SK-N-SH (cell line): ENCODE measurements at regions not wholly inside any gene's neighbourhood (a gene's known extent, or its start where the extent isn't known, plus 50 kb on each side); places are given as distances from the start of the nearest gene placed in this dataset.

Source experiments
- EP300 ChIP-seq, 2 experiments: IDR thresholded peaks; 2 replicates each; pipeline versions ENCODE4 v1.4.0 to v1.6.1; 2012; ENCODE audit warnings: borderline replicate concordance in 1 of 2, low read depth in 1 of 2, low read length in 1 of 2
- EZH2phosphoT487 ChIP-seq: fragments of 200-600 bp; sonication (generic); IDR thresholded peaks from 2 replicates; pipeline ENCODE4 v1.6.1; 2017; ENCODE audit warnings: low read depth, mixed run types, mild to moderate bottlenecking, antibody characterized with exemption, moderate library complexity, borderline replicate concordance
- FOXJ3 ChIP-seq: sonication (generic); formaldehyde crosslinking; IDR thresholded peaks from 2 replicates; pipeline ENCODE4 v1.5.1; 2020; ENCODE audit warnings: mild to moderate bottlenecking, missing genetic modification reagents
- SIN3A ChIP-seq: IDR thresholded peaks from 2 replicates; pipeline ENCODE4 v1.6.1; 2012; ENCODE audit warnings: low read depth, mild to moderate bottlenecking, low read length, moderate library complexity, borderline replicate concordance
- SMC3 ChIP-seq: IDR thresholded peaks from 2 replicates; pipeline ENCODE4 v1.6.1; 2012; ENCODE audit warnings: low read depth, low read length, improper control_type of control experiment
- TAF1 ChIP-seq: IDR thresholded peaks from 2 replicates; pipeline ENCODE4 v1.6.1; 2012; ENCODE audit warnings: low read depth, mild to moderate bottlenecking, low read length, moderate library complexity, borderline replicate concordance
- TF ChIP-seq, protein P1 (sequence below): fragments of 200-600 bp; sonication (generic); IDR thresholded peaks from 2 replicates; pipeline ENCODE4 v1.6.1; 2017; ENCODE audit warnings: antibody characterized with exemption, mild to moderate bottlenecking, moderate library complexity
- TF ChIP-seq, protein P2 (sequence below): IDR thresholded peaks from 2 replicates; pipeline ENCODE4; 2012

DNA sequence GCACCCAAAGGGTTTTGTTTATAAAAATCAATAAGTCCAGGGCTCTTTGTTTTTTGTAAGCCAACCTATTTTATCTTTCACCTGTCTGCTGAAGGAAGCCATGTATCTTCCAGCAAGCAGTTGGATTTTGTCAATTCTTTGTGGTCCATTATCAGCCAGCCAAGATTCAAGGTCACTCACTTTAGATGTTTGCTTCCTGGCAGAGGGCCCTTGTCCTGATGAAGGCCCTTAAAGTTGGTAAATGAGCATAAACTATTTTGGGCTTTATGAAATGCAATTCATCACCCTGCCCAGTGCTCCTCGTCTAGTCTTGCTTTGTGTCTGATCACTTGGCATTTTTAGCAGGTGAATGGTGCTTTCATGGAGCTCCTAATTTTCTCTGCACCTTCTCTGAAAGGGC is 1004.2 kb downstream of the GRID1 start:
- TF ChIP-seq, protein P1, sequence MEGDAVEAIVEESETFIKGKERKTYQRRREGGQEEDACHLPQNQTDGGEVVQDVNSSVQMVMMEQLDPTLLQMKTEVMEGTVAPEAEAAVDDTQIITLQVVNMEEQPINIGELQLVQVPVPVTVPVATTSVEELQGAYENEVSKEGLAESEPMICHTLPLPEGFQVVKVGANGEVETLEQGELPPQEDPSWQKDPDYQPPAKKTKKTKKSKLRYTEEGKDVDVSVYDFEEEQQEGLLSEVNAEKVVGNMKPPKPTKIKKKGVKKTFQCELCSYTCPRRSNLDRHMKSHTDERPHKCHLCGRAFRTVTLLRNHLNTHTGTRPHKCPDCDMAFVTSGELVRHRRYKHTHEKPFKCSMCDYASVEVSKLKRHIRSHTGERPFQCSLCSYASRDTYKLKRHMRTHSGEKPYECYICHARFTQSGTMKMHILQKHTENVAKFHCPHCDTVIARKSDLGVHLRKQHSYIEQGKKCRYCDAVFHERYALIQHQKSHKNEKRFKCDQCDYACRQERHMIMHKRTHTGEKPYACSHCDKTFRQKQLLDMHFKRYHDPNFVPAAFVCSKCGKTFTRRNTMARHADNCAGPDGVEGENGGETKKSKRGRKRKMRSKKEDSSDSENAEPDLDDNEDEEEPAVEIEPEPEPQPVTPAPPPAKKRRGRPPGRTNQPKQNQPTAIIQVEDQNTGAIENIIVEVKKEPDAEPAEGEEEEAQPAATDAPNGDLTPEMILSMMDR = no peak
- TF ChIP-seq EZH2phosphoT487 (no peak), FOXJ3 (CRISPR knock-in tag) (no peak), EP300 (IDR thresholded peaks at IDR 0.05; ENCODE audit: borderline replicate concordance in 1 of 2, low read depth in 1 of 2, low read length in 1 of 2) (no peak), TAF1 (no peak), SIN3A (no peak), SMC3 (no peak)
- TF ChIP-seq, protein P2, sequence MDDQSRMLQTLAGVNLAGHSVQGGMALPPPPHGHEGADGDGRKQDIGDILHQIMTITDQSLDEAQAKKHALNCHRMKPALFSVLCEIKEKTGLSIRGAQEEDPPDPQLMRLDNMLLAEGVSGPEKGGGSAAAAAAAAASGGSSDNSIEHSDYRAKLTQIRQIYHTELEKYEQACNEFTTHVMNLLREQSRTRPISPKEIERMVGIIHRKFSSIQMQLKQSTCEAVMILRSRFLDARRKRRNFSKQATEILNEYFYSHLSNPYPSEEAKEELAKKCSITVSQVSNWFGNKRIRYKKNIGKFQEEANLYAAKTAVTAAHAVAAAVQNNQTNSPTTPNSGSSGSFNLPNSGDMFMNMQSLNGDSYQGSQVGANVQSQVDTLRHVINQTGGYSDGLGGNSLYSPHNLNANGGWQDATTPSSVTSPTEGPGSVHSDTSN = no peak
